OCI-LY1 (cell line): ENCODE measurements at regions not wholly inside any gene's neighbourhood (a gene's known extent, or its start where the extent isn't known, plus 50 kb on each side); places are given as distances from the start of the nearest gene placed in this dataset.

Experiments
- H2AFZ ChIP-seq: fragments of 200-600 bp; sonication (generic), shearing (Covaris generic); 2 replicates; pipeline ENCODE4 v1.6.0; 2014; ENCODE audit warnings: antibody characterized with exemption, mild to moderate bottlenecking, low read length
- H3F3A ChIP-seq: fragments of 200-600 bp; sonication (generic), shearing (Covaris generic); 2 replicates; pipeline ENCODE4 v1.6.0; 2014; ENCODE audit warnings: mild to moderate bottlenecking, antibody characterized with exemption, low read length, moderate library complexity; ENCODE audit not compliant: insufficient read depth
- H3K27ac ChIP-seq: fragments of 200-600 bp; sonication (generic); 2 replicates; pipeline ENCODE4 v1.5.1; 2014; ENCODE audit warnings: low read length, mixed run types, mild to moderate bottlenecking, low read depth; ENCODE audit not compliant: poor library complexity, severe bottlenecking
- H3K27me3 ChIP-seq: fragments of 200-600 bp; sonication (generic); 2 replicates; pipeline ENCODE4 v1.6.0; 2014; ENCODE audit warnings: antibody characterized with exemption, mild to moderate bottlenecking, low read length, moderate library complexity; ENCODE audit not compliant: insufficient read depth
- H3K36me3 ChIP-seq: fragments of 200-600 bp; sonication (generic); 2 replicates; pipeline ENCODE4 v1.6.1; 2014; ENCODE audit warnings: mild to moderate bottlenecking, antibody characterized with exemption, low read length, moderate library complexity, mixed read lengths; ENCODE audit not compliant: insufficient read depth
- H3K4me1 ChIP-seq: fragments of 200-600 bp; sonication (generic); 2 replicates; pipeline ENCODE4 v1.5.1; 2014; ENCODE audit warnings: mild to moderate bottlenecking, low read length, moderate library complexity; ENCODE audit not compliant: insufficient read depth, severe bottlenecking
- H3K4me2 ChIP-seq: fragments of 200-600 bp; sonication (generic), shearing (Covaris generic); 2 replicates; pipeline ENCODE4 v1.6.1; 2014; ENCODE audit warnings: low read length
- H3K4me3 ChIP-seq: fragments of 200-600 bp; sonication (generic); 2 replicates; pipeline ENCODE4 v1.5.1; 2014; ENCODE audit warnings: low read length, low read depth, mild to moderate bottlenecking, mixed read lengths; ENCODE audit not compliant: poor library complexity, severe bottlenecking
- H3K79me2 ChIP-seq: fragments of 200-600 bp; shearing (Covaris generic); 2 replicates; pipeline ENCODE4 v1.6.1; 2016; ENCODE audit warnings: mixed run types, low read length, mixed read lengths; ENCODE audit not compliant: insufficient read depth
- H3K9ac ChIP-seq: fragments of 200-600 bp; sonication (generic), shearing (Covaris generic); 2 replicates; pipeline ENCODE4 v1.6.1; 2014; ENCODE audit warnings: mild to moderate bottlenecking, low read length, mixed read lengths
- H3K9me2 ChIP-seq: fragments of 200-600 bp; sonication (generic), shearing (Covaris generic); 2 replicates; pipeline ENCODE4 v1.6.1; 2014; ENCODE audit warnings: low read depth, mild to moderate bottlenecking, low read length, mixed read lengths
- H3K9me3 ChIP-seq: fragments of 200-600 bp; shearing (Covaris generic); 2 replicates; pipeline ENCODE4 v1.6.1; 2014; ENCODE audit warnings: low read length, mixed read lengths
- H4K20me1 ChIP-seq: fragments of 200-600 bp; sonication (generic), shearing (Covaris generic); 2 replicates; pipeline ENCODE4 v1.6.0; 2016; ENCODE audit warnings: mild to moderate bottlenecking, low read length; ENCODE audit not compliant: insufficient read depth
- EZH2 ChIP-seq: fragments of 200-600 bp; sonication (generic), shearing (Covaris generic); IDR thresholded peaks from 2 replicates; pipeline ENCODE4 v1.8.0; 2017; ENCODE audit warnings: borderline replicate concordance, mixed run types, mild to moderate bottlenecking, antibody characterized with exemption, low read length, moderate library complexity, mixed read lengths
- TF ChIP-seq, protein P1 (sequence below): fragments of 200-600 bp; sonication (generic), shearing (Covaris generic); IDR thresholded peaks from 2 replicates; pipeline ENCODE4 v1.5.1; 2017; ENCODE audit warnings: mild to moderate bottlenecking, antibody characterized with exemption, low read length, moderate library complexity, mixed read lengths

DNA sequence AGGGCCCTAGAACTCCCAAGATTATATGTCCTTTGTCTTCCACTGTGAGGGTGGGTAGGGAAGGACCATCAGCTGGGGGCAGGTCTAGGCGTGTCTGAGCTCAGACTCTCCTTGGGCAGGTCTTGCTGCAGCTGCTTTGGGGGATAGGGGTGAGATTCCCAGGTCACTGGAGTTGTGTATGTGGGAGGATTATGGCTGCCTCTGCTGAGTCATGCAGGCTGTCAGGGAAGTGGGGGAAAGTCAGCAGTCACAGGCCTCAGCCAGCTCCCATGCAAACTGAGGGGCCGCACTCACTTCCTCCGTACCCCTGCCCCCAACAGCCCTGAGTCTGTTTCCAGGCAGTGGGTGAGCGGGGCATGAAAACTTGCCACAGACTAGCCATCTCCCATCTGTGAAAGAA is 600.8 kb downstream of the DIAPH3 start:
- Histone ChIP-seq H3K36me3 (no peaks in the 10 kb centered on the region), H2AFZ (no peak overlapping the region), H3K79me2 (no peaks in the 10 kb centered on the region)

DNA sequence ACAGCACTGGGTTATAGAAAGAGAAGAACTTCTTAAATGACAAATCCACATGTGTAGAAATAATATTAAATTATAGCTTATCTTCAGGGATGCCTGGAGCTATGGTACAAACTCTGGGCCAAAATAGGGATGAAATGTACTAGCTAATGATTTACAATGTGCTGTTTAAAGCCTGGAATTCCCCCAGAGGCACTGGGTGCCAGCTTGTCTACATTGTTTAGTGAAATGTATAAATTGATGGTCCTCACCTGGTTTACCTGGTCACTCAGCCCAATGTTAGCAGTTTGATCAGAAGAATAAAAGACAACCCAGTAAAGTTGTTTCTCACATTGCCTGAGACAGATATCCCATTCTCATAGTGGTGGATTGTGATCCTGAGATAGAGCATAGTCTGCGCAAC is 597.2 kb downstream of the DIAPH3 start:
- Histone ChIP-seq H3K9ac (no peak overlapping the region), H3K4me1 (no peaks in the 10 kb centered on the region), H3K27me3 (no peaks in the 10 kb centered on the region), H3K79me2 (no peaks in the 10 kb centered on the region), H3K9me2 (no peaks in the 10 kb centered on the region), H3F3A (no peaks in the 10 kb centered on the region), H3K9me3 (no peaks in the 10 kb centered on the region), H3K4me3 (no peak overlapping the region), H3K36me3 (no peaks in the 10 kb centered on the region), H4K20me1 (no peaks in the 10 kb centered on the region), H3K4me2 (no peak overlapping the region), H3K27ac (no peak overlapping the region), H2AFZ (no peak overlapping the region)
- TF ChIP-seq EZH2: no peak
- TF ChIP-seq, protein P1, sequence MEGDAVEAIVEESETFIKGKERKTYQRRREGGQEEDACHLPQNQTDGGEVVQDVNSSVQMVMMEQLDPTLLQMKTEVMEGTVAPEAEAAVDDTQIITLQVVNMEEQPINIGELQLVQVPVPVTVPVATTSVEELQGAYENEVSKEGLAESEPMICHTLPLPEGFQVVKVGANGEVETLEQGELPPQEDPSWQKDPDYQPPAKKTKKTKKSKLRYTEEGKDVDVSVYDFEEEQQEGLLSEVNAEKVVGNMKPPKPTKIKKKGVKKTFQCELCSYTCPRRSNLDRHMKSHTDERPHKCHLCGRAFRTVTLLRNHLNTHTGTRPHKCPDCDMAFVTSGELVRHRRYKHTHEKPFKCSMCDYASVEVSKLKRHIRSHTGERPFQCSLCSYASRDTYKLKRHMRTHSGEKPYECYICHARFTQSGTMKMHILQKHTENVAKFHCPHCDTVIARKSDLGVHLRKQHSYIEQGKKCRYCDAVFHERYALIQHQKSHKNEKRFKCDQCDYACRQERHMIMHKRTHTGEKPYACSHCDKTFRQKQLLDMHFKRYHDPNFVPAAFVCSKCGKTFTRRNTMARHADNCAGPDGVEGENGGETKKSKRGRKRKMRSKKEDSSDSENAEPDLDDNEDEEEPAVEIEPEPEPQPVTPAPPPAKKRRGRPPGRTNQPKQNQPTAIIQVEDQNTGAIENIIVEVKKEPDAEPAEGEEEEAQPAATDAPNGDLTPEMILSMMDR: no peak

More for the DNA sequence above, 600.8 kb downstream of the DIAPH3 start:
- TF ChIP-seq, protein P1: no peak
- TF ChIP-seq EZH2: no peak
- Histone ChIP-seq H3K9ac (no peak overlapping the region), H3K27me3 (no peaks in the 10 kb centered on the region), H3K4me2 (no peak overlapping the region), H3K27ac (no peak overlapping the region), H4K20me1 (no peaks in the 10 kb centered on the region), H3K4me1 (no peaks in the 10 kb centered on the region), H3F3A (no peaks in the 10 kb centered on the region), H3K9me2 (no peaks in the 10 kb centered on the region), H3K9me3 (no peaks in the 10 kb centered on the region), H3K4me3 (no peak overlapping the region)

DNA sequence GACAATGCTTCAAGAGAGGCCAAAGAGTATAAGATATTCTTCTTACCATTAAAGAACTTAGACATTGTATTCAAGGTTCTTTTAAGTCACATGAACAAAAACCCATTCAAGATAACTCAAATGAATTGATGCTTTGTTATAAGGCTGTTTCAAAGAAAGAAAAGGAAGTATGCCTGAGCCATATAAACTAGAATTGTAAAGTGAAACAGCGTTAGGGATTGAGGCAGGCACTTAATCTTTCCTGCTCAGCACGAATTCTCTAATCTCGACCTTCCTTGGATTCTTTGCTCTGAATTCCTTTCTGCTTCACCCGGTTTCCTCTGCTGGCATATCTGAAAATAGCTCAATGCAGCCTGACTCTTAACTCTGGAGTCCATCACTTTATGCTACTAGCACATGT is 595.4 kb downstream of the DIAPH3 start:
- Histone ChIP-seq H3K79me2 (no peaks in the 10 kb centered on the region), H3K4me2 (no peak overlapping the region), H3K27ac (no peak overlapping the region), H3K4me1 (no peaks in the 10 kb centered on the region), H3K9me2 (no peaks in the 10 kb centered on the region), H2AFZ (no peak overlapping the region), H3K9me3 (no peaks in the 10 kb centered on the region), H3F3A (no peaks in the 10 kb centered on the region), H3K36me3 (no peaks in the 10 kb centered on the region), H3K4me3 (no peak overlapping the region), H3K27me3 (no peaks in the 10 kb centered on the region), H4K20me1 (no peaks in the 10 kb centered on the region), H3K9ac (no peak overlapping the region)
- TF ChIP-seq EZH2: no peak
- TF ChIP-seq, protein P1: no peak
